Subcutaneous abdominal adipose tissue (tissue), 5 donors: ENCODE measurements at regions not wholly inside any gene's neighbourhood (a gene's known extent, or its start where the extent isn't known, plus 50 kb on each side); places are given as distances from the start of the nearest gene placed in this dataset.

Source experiments
- H3K27ac ChIP-seq: one replicate; pipeline ENCODE4 v1.7.0; 2013; ENCODE audit warnings: low read depth, mild to moderate bottlenecking, inconsistent platforms, low read length, moderate library complexity
- H3K27me3 ChIP-seq, 5 donors: one replicate each; pipeline ENCODE4 v1.7.0; 2013; ENCODE audit warnings: low read length in 5 of 5, inconsistent platforms in 1 of 5; ENCODE audit not compliant: control insufficient read depth in 5 of 5, insufficient read depth in 4 of 5
- H3K36me3 ChIP-seq, 5 donors: one replicate each; pipeline ENCODE4 v1.7.0; 2013; ENCODE audit warnings: low read length in 5 of 5; ENCODE audit not compliant: control insufficient read depth in 5 of 5, insufficient read depth in 5 of 5
- H3K4me1 ChIP-seq, 5 donors: one replicate each; pipeline ENCODE4 v1.7.0; 2013; ENCODE audit warnings: low read length in 5 of 5, mild to moderate bottlenecking in 3 of 5, moderate library complexity in 1 of 5; ENCODE audit not compliant: control insufficient read depth in 5 of 5, insufficient read depth in 5 of 5
- H3K4me3 ChIP-seq, 5 donors: one replicate each; pipeline ENCODE4 v1.7.0; 2013; ENCODE audit warnings: low read length in 5 of 5, low read depth in 1 of 5
- H3K9ac ChIP-seq, 5 donors: one replicate each; pipeline ENCODE4 v1.7.0; 2013; ENCODE audit warnings: low read length in 5 of 5, mild to moderate bottlenecking in 4 of 5, moderate library complexity in 3 of 5
- H3K9me3 ChIP-seq, 5 donors: one replicate each; pipeline ENCODE4 v1.7.0; 2013; ENCODE audit warnings: low read length in 5 of 5; ENCODE audit not compliant: control insufficient read depth in 5 of 5
- donor health status: healthy.
- donor health status: healthy.
- donor health status: healthy.
- donor health status: healthy.
- donor health status: healthy.

DNA sequence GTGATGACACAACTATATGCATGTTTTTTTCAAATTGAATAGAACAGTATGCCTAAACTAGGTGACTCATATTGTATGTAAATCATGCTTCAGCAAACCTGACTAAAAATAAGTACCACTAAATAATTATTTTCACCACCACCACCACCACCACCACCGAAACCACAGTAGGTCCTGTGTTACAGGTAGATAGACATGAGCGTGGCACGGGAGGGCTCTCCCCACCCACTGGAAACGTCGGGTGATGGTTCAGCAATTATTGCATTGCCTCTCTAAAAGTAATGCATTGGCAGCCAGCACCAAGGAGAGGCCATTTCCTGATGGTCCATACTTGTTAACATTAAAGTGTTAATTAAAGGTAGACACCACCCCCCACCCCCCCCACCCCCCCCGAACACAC, 297.0 kb upstream of the NCAM2 start:
- H3K27ac ChIP-seq = no peak overlapping the region
- peaks cover 0 to 3% (median 0%) of the 10 kb centered on the region in 5 donors for H3K9me3 ChIP-seq
- no peak overlapping the region for H3K9ac ChIP-seq
- H3K27me3 ChIP-seq = no peaks in the 10 kb centered on the region
- no peaks in the 10 kb centered on the region for H3K4me1 ChIP-seq
- no peaks in the 10 kb centered on the region for H3K36me3 ChIP-seq
- H3K4me3 ChIP-seq = no peak overlapping the region

GRCh38 chr21:20703112-20703767, 295.0 kb upstream of the NCAM2 start:
- H3K4me1 ChIP-seq = no peaks in the 10 kb centered on the region
- no peak overlapping the region for H3K27ac ChIP-seq
- no peaks in the 10 kb centered on the region for H3K27me3 ChIP-seq
- no peaks in the 10 kb centered on the region for H3K36me3 ChIP-seq
- peaks cover 0 to 3% (median 0%) of the 10 kb centered on the region in 5 donors for H3K9me3 ChIP-seq
- H3K9ac ChIP-seq = no peak overlapping the region
- H3K4me3 ChIP-seq = no peak overlapping the region

DNA sequence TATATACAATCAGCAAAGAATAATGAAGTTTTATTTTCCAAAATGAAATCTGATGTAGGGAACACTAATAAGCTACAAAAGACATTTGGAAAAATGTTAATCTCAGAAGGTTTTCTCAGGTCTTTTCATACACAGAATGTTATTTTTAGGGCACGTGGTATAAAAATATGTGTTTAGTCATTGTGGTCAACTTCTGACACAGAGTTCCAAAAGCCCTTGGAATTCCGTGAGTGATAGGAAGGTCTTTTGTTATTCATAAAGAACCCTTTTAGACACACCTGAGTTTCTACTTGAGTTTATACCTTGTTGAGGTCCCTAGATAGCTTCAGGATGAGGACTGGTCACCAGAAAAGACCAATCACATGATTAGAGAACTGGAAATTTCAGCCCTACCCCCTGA, 277.6 kb upstream of the NCAM2 start:
- H3K4me3 ChIP-seq = no peak overlapping the region
- H3K27me3 ChIP-seq = no peaks in the 10 kb centered on the region
- no peak overlapping the region for H3K27ac ChIP-seq
- H3K9ac ChIP-seq = no peak overlapping the region
- no peaks in the 10 kb centered on the region for H3K4me1 ChIP-seq
- no peaks in the 10 kb centered on the region for H3K36me3 ChIP-seq
- peaks cover 0 to 12% (median 0%) of the 10 kb centered on the region in 5 donors for H3K9me3 ChIP-seq

- H3K27me3 ChIP-seq = no peaks in the 10 kb centered on the region
- no peak overlapping the region for H3K9ac ChIP-seq
- no peaks in the 10 kb centered on the region for H3K4me1 ChIP-seq
- no peaks in the 10 kb centered on the region for H3K36me3 ChIP-seq
- H3K27ac ChIP-seq = no peak overlapping the region
- peaks cover 0 to 12% (median 0%) of the 10 kb centered on the region in 5 donors for H3K9me3 ChIP-seq
- H3K4me3 ChIP-seq = no peak overlapping the region
Measured at GRCh38 chr21:20721151-20721550, 277.1 kb upstream of the NCAM2 start.

- no peaks in the 10 kb centered on the region for H3K4me1 ChIP-seq
- peaks cover 0 to 3% (median 0%) of the 10 kb centered on the region in 5 donors for H3K9me3 ChIP-seq
- H3K36me3 ChIP-seq = no peaks in the 10 kb centered on the region
- H3K9ac ChIP-seq = no peak overlapping the region
- no peaks in the 10 kb centered on the region for H3K27me3 ChIP-seq
- no peak overlapping the region for H3K27ac ChIP-seq
- no peak overlapping the region for H3K4me3 ChIP-seq
Measured at GRCh38 chr21:20728691-20729090, 269.5 kb upstream of the NCAM2 start.

DNA sequence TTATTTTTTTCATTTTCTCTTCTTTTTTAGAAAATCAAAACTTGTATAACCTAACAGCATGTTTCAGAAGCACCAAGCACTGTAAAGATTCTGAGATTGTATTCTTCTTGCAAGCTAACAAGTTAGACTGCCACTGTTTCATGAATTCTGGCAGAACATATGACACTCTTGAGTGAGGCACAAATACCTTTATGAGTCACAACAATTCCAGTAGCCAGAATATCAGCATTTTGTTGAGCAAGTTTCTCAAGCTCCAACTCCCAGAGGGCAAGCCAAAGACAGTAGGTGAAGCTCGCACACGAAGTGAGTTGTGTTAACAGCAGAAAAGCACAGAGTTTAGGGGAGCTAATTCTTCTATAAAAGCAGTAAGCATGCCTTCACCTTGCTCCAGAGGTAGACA, 268.8 kb upstream of the NCAM2 start:
- H3K9ac ChIP-seq = no peak overlapping the region
- H3K27me3 ChIP-seq = no peaks in the 10 kb centered on the region
- peaks cover 0 to 3% (median 0%) of the 10 kb centered on the region in 5 donors for H3K9me3 ChIP-seq
- no peak overlapping the region for H3K27ac ChIP-seq
- no peaks in the 10 kb centered on the region for H3K4me1 ChIP-seq
- H3K36me3 ChIP-seq = no peaks in the 10 kb centered on the region
- no peak overlapping the region for H3K4me3 ChIP-seq

- Histone ChIP-seq H3K4me1 (no peaks in the 10 kb centered on the region), H3K27me3 (no peaks in the 10 kb centered on the region), H3K4me3 (no peak overlapping the region), H3K27ac (no peak overlapping the region), H3K9ac (no peak overlapping the region), H3K9me3 (peaks cover 0 to 3% (median 0%) of the 10 kb centered on the region in 5 donors), H3K36me3 (no peaks in the 10 kb centered on the region)
Measured at GRCh38 chr21:20730441-20730840, 267.8 kb upstream of the NCAM2 start.

DNA sequence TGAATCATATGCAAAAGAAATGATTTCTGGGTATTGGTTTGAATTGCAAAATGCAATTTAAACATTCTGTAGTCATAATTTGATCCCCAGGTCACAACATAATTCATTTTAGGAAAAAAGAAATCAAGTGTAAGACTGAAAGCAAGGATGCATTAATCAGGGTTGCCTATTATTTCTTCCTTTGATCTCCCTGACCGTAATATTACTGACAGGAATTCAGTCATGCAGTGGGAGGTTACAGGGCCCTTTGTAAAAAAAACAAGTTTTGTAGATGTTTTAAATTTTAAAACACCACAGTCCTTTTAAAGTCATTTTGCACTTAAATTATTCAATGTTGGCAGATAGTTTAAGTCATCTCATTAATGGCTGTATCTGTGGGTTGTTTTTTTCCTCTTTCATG, 263.0 kb upstream of the NCAM2 start:
- Histone ChIP-seq H3K36me3 (no peaks in the 10 kb centered on the region), H3K9ac (no peak overlapping the region), H3K4me3 (no peak overlapping the region), H3K27ac (no peak overlapping the region), H3K27me3 (no peaks in the 10 kb centered on the region), H3K4me1 (no peaks in the 10 kb centered on the region), H3K9me3 (no peaks in the 10 kb centered on the region)

GRCh38 chr21:20737227-20737913, 260.8 kb upstream of the NCAM2 start:
- no peaks in the 10 kb centered on the region for H3K27me3 ChIP-seq
- no peaks in the 10 kb centered on the region for H3K36me3 ChIP-seq
- no peak overlapping the region for H3K4me3 ChIP-seq
- H3K27ac ChIP-seq = no peak overlapping the region
- no peak overlapping the region for H3K9ac ChIP-seq
- H3K9me3 ChIP-seq = no peaks in the 10 kb centered on the region
- H3K4me1 ChIP-seq = peaks cover 0 to 6% (median 0%) of the 10 kb centered on the region in 5 donors

- H3K9ac ChIP-seq = no peak overlapping the region
- H3K4me1 ChIP-seq = peaks cover 0 to 6% (median 0%) of the 10 kb centered on the region in 5 donors
- no peaks in the 10 kb centered on the region for H3K9me3 ChIP-seq
- H3K27me3 ChIP-seq = no peaks in the 10 kb centered on the region
- no peaks in the 10 kb centered on the region for H3K36me3 ChIP-seq
- H3K4me3 ChIP-seq = no peak overlapping the region
- no peak overlapping the region for H3K27ac ChIP-seq
Measured at GRCh38 chr21:20739421-20739820, 258.8 kb upstream of the NCAM2 start.
